Right atrium auricular region (tissue), 2 donors: ENCODE measurements at regions not wholly inside any gene's neighbourhood (a gene's known extent, or its start where the extent isn't known, plus 50 kb on each side); places are given as distances from the start of the nearest gene placed in this dataset.

Experiments used
- DNase-seq: peaks from one replicate; pipeline ENCODE4 v3.0.0-alpha.2; 2019; ENCODE audit warnings: low spot score
- H3K27ac ChIP-seq, 2 donors: fragments of 200-600 bp; sonication (generic); 1 replicate in 1 of 2; 2 replicates in 1 of 2; pipeline ENCODE4 v1.5.1; 2016 to 2019
- H3K27me3 ChIP-seq, 2 donors: fragments of 200-600 bp; sonication (generic); one replicate each; pipeline versions ENCODE4 v1.5.1 to v1.6.0; 2017 to 2019
- H3K36me3 ChIP-seq: fragments of 200-600 bp; sonication (generic); one replicate; pipeline ENCODE4 v1.5.1; 2016
- H3K4me1 ChIP-seq, 2 donors: fragments of 200-600 bp; sonication (generic); one replicate each; pipeline versions ENCODE4 v1.5.1 to v1.6.0; 2017 to 2019
- H3K4me3 ChIP-seq, 2 donors: fragments of 200-600 bp; sonication (generic); 1 replicate in 1 of 2; 2 replicates in 1 of 2; pipeline ENCODE4 v1.5.1; 2017 to 2019; ENCODE audit warnings: mild to moderate bottlenecking in 1 of 2, moderate library complexity in 1 of 2
- H3K9me3 ChIP-seq, 2 donors: fragments of 200-600 bp; sonication (generic); one replicate each; pipeline ENCODE4 v1.5.1; 2019
- TF ChIP-seq, protein P1 (sequence below), 2 donors: fragments of 200-600 bp; sonication (generic); IDR thresholded peaks; one replicate each; pipeline ENCODE4 v1.5.1; 2019; ENCODE audit warnings: antibody characterized with exemption in 2 of 2

DNA sequence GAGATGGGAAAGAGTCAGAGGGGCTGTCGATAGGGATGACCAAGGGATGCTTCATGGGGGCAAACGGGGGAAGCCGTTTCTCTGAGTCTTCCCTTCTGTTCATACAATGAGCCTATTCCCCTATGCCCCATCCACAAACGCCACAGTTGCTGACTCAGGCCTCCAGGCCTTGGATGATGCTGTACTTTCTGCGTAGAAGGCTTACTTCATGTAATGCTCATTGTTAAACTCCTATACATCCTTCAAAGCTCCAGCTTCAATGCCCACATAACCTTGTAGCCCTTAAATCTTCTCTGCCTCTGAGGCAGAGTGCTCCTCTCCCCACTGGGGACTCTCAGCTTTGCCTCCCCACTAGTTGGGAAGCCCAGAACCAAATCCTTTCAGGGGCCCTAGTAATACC lies 120.3 kb downstream of the PTPRS start:
- TF ChIP-seq, protein P1, sequence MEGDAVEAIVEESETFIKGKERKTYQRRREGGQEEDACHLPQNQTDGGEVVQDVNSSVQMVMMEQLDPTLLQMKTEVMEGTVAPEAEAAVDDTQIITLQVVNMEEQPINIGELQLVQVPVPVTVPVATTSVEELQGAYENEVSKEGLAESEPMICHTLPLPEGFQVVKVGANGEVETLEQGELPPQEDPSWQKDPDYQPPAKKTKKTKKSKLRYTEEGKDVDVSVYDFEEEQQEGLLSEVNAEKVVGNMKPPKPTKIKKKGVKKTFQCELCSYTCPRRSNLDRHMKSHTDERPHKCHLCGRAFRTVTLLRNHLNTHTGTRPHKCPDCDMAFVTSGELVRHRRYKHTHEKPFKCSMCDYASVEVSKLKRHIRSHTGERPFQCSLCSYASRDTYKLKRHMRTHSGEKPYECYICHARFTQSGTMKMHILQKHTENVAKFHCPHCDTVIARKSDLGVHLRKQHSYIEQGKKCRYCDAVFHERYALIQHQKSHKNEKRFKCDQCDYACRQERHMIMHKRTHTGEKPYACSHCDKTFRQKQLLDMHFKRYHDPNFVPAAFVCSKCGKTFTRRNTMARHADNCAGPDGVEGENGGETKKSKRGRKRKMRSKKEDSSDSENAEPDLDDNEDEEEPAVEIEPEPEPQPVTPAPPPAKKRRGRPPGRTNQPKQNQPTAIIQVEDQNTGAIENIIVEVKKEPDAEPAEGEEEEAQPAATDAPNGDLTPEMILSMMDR (IDR thresholded peaks at IDR 0.05), result no peak
- H3K4me3 ChIP-seq, result no peak overlapping the region
- H3K4me1 ChIP-seq, result no peaks in the 10 kb centered on the region
- DNase-seq, result no peak
- H3K9me3 ChIP-seq, result no peaks in the 10 kb centered on the region
- H3K27me3 ChIP-seq, result no peaks in the 10 kb centered on the region
- peaks cover 78% of the 10 kb centered on the region for H3K36me3 ChIP-seq
- H3K27ac ChIP-seq, result no peak overlapping the region

DNA sequence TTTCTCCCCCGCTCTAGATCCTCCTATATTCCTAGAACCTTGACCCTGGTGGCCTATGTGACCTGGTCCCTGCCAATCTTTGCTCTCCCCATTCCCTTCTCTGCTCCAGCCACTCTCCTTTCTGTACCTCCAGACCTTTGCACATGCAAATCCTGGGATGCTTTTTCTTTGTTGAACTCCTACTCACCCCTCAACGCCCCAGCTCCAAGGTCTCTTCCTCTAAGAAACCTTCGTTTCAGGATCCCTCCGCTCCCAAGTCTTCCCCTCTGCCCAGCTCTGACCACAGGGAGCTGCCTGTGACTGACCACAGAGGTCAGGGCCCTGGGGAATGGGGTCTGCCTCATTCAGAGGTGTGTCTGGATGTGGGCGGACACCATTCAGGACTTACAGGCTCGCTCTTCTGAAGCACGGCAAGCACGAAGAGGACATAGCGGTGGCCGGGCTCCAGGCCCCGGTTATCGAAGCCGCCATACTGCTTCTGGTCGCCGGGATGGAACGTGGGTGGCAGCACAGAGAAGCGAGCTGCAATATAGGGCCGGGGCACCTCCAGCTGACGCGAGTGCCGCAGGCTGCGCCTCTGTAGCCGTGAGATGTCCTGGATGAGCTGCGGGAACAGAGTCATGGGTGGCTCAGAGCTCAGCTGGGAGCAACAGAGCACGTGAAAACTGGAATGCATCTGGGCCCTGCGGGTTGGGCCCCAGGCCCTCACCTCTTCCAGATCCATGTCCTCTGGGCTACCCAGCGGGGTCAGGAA lies 120.9 kb downstream of the PTPRS start:
- Histone ChIP-seq H3K27ac (no peak overlapping the region), H3K27me3 (no peaks in the 10 kb centered on the region), H3K4me1 (no peaks in the 10 kb centered on the region), H3K36me3 (peaks cover 84% of the 10 kb centered on the region), H3K4me3 (no peak overlapping the region), H3K9me3 (no peaks in the 10 kb centered on the region)
- DNase-seq, result no peak
- TF ChIP-seq, protein P1 (IDR thresholded peaks at IDR 0.05), result no peak

DNA sequence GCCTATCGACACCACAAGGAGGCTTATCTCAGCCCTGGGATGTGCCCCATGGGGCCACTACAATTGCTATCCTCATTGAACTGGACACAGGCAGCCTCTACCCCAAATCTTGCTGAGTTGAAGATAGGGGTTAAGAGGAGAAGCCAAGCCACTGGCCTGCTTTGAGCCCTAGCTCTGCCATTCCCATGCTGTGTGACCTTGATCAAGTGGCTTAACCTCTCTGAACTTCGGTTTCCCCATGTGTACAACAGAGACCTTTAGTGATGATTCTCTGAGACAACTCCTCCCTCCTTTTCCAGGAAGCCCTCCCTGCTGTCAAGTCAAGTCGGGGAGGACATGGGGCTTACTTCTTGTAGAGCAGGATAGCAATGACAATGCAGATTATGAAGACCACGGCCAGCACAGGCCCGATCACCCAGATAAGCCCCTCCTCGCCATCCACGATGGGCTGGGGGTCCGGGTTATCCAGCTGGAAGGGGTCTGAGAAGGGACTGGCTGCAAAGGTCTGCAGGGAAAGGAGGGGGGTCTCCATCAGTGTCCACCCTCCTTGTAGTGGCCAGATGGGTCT lies 121.6 kb downstream of the PTPRS start:
- Histone ChIP-seq H3K36me3 (peaks cover 91% of the 10 kb centered on the region), H3K4me1 (no peaks in the 10 kb centered on the region), H3K27ac (no peak overlapping the region), H3K4me3 (no peak overlapping the region), H3K9me3 (no peaks in the 10 kb centered on the region), H3K27me3 (no peaks in the 10 kb centered on the region)
- DNase-seq, result no peak
- TF ChIP-seq, protein P1 (IDR thresholded peaks at IDR 0.05), result no peak

DNA sequence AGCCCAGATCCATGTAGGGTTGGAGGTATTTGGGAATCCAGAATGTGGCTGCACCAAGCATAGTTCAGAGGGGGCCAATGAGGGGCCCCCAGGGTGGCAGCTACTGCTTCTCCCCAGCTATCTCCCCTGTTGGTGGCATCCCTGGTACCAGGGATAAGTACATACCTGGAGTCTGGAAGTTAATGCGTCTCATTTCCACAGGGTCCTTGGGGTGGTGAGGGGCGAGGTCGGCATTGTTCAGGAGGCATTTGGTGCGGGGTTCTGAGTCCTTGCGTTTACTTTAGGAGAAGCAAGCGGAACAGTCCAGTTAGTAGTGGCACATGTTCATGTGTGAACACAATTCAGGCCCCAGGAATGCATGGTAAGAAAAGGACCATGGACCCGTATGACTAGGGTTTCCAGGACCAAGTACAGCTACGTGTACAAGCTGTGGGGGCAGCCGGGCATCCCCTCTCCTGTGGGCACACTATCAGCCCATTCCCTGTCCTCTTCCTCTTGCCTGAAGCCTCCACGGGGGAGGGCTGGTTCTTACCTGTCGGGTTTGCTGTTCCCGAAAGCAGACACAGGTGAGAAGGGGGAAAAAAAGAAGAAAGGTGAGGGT lies 122.3 kb downstream of the PTPRS start:
- H3K9me3 ChIP-seq, result no peaks in the 10 kb centered on the region
- peaks cover 98% of the 10 kb centered on the region for H3K36me3 ChIP-seq
- no peak overlapping the region for H3K27ac ChIP-seq
- H3K27me3 ChIP-seq, result no peaks in the 10 kb centered on the region
- no peaks in the 10 kb centered on the region for H3K4me1 ChIP-seq
- TF ChIP-seq, protein P1 (IDR thresholded peaks at IDR 0.05), result no peak
- H3K4me3 ChIP-seq, result no peak overlapping the region
- DNase-seq, result no peak

DNA sequence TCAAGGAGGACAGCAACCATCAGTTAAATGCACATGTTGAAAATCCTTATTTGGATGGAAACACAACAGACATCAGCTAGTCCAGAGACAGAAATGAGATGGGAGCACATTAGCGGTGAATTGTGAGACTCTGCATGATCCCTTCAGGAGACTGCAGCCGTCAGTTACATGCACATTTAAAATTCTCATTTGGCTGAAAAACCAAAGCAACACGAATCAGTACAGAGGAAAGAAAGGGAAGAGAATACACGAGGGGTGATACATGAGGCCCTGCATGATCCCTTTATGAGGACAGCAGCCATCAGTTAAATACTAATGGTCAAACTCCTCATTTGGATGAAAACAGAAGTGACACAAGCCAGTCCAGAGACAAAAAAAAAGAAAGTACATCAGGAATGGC lies 123.4 kb downstream of the PTPRS start:
- DNase-seq, result no peak
- no peak overlapping the region for H3K27ac ChIP-seq
- peaks cover 96% of the 10 kb centered on the region for H3K36me3 ChIP-seq
- TF ChIP-seq, protein P1 (IDR thresholded peaks at IDR 0.05), result no peak
- no peak overlapping the region for H3K4me3 ChIP-seq
- H3K4me1 ChIP-seq, result no peaks in the 10 kb centered on the region
- H3K27me3 ChIP-seq, result no peaks in the 10 kb centered on the region
- no peaks in the 10 kb centered on the region for H3K9me3 ChIP-seq
